H9 (cell line): ENCODE measurements at regions not wholly inside any gene's neighbourhood (a gene's known extent, or its start where the extent isn't known, plus 50 kb on each side); places are given as distances from the start of the nearest gene placed in this dataset.

ENCODE experiments used
- DNase-seq: peaks from one replicate; pipeline ENCODE4 v3.0.0-alpha.2; 2017
- H2AFZ ChIP-seq: one replicate; pipeline ENCODE4 v1.6.1; 2013; ENCODE audit warnings: mild to moderate bottlenecking, low read length, control low read depth, moderate library complexity
- H2AK5ac ChIP-seq: 2 replicates; pipeline ENCODE4 v1.6.1; 2013; ENCODE audit warnings: low read length, control low read depth, mixed read lengths; ENCODE audit not compliant: insufficient read length
- H2BK120ac ChIP-seq: one replicate; pipeline ENCODE4 v1.6.1; 2013; ENCODE audit warnings: low read depth, mild to moderate bottlenecking, low read length, control low read depth, inconsistent platforms; ENCODE audit not compliant: poor library complexity, severe bottlenecking
- H2BK12ac ChIP-seq: 2 replicates; pipeline ENCODE4 v1.6.1; 2013; ENCODE audit warnings: low read length, control low read depth, mixed read lengths, low read depth; ENCODE audit not compliant: insufficient read length
- H2BK15ac ChIP-seq: 2 replicates; pipeline ENCODE4 v1.6.1; 2013; ENCODE audit warnings: low read depth, low read length, control low read depth
- H2BK20ac ChIP-seq: one replicate; pipeline ENCODE4 v1.6.1; 2013; ENCODE audit warnings: low read depth, mild to moderate bottlenecking, low read length, control low read depth, inconsistent platforms; ENCODE audit not compliant: poor library complexity, severe bottlenecking
- H2BK5ac ChIP-seq: 2 replicates; pipeline ENCODE4 v1.6.1; 2013; ENCODE audit warnings: low read length, control low read depth, mixed read lengths; ENCODE audit not compliant: insufficient read length
- H3K14ac ChIP-seq: 2 replicates; pipeline ENCODE4 v1.6.1; 2013; ENCODE audit warnings: low read length, control low read depth; ENCODE audit not compliant: insufficient read depth
- H3K18ac ChIP-seq: 2 replicates; pipeline ENCODE4 v1.6.1; 2013; ENCODE audit warnings: low read depth, mild to moderate bottlenecking, mixed read lengths, low read length, control low read depth; ENCODE audit not compliant: insufficient read length
- H3K23ac ChIP-seq: 2 replicates; pipeline ENCODE4 v1.6.1; 2013; ENCODE audit warnings: low read length, control low read depth, mixed read lengths, low read depth; ENCODE audit not compliant: insufficient read length
- H3K23me2 ChIP-seq: 2 replicates; pipeline ENCODE4 v1.6.1; 2013; ENCODE audit warnings: low read depth, mild to moderate bottlenecking, mixed read lengths, low read length, control low read depth; ENCODE audit not compliant: insufficient read length, poor library complexity, severe bottlenecking
- H3K27ac ChIP-seq: 2 replicates; pipeline ENCODE4 v1.5.1; 2013; ENCODE audit warnings: low read length, control low read depth, mixed read lengths, low read depth; ENCODE audit not compliant: insufficient read length
- H3K27me3 ChIP-seq: 2 replicates; pipeline ENCODE4 v1.6.1; 2013; ENCODE audit warnings: low read length, control low read depth, inconsistent platforms; ENCODE audit not compliant: insufficient read depth
- H3K4ac ChIP-seq: 2 replicates; pipeline ENCODE4 v1.6.1; 2013; ENCODE audit warnings: low read depth, mild to moderate bottlenecking, control low read depth, inconsistent platforms, low read length, moderate library complexity
- H3K4me1 ChIP-seq: 2 replicates; pipeline ENCODE4 v1.6.1; 2013; ENCODE audit warnings: low read length, control low read depth, inconsistent platforms; ENCODE audit not compliant: insufficient read depth
- H3K4me2 ChIP-seq: 2 replicates; pipeline ENCODE4 v1.6.1; 2013; ENCODE audit warnings: low read length, control low read depth, mixed read lengths; ENCODE audit not compliant: insufficient read length, insufficient read depth
- H3K56ac ChIP-seq: 2 replicates; pipeline ENCODE4 v1.6.1; 2013; ENCODE audit warnings: low read depth, mild to moderate bottlenecking, mixed read lengths, low read length, control low read depth; ENCODE audit not compliant: insufficient read length
- H3K79me1 ChIP-seq: 2 replicates; pipeline ENCODE4 v1.6.1; 2013; ENCODE audit warnings: low read depth, mild to moderate bottlenecking, moderate library complexity, low read length, control low read depth, inconsistent platforms; ENCODE audit not compliant: insufficient read depth, poor library complexity, severe bottlenecking
- H3K79me2 ChIP-seq: 2 replicates; pipeline ENCODE4 v1.6.1; 2013; ENCODE audit warnings: low read length, control low read depth, inconsistent platforms; ENCODE audit not compliant: insufficient read depth
- H3K9ac ChIP-seq: 2 replicates; pipeline ENCODE4 v1.6.1; 2013; ENCODE audit warnings: low read length, control low read depth, mixed read lengths; ENCODE audit not compliant: insufficient read length; ENCODE audit errors: extremely low read depth
- H3K9me3 ChIP-seq: one replicate; pipeline ENCODE4 v1.6.1; 2013; ENCODE audit warnings: low read depth, low read length, inconsistent platforms; ENCODE audit not compliant: control insufficient read depth
- H3T11ph ChIP-seq: one replicate; pipeline ENCODE4 v1.6.1; 2013; ENCODE audit warnings: mild to moderate bottlenecking, low read length, control low read depth, inconsistent platforms
- H4K20me1 ChIP-seq: one replicate; pipeline ENCODE4 v1.6.1; 2013; ENCODE audit not compliant: control insufficient read depth, insufficient read length, insufficient read depth
- H4K5ac ChIP-seq: 2 replicates; pipeline ENCODE4 v1.6.1; 2013; ENCODE audit warnings: low read depth, mild to moderate bottlenecking, mixed read lengths, low read length, control low read depth; ENCODE audit not compliant: insufficient read length
- H4K8ac ChIP-seq: replicated peaks from 2 replicates; pipeline ENCODE4 v1.6.1; 2013; ENCODE audit warnings: low read length, control low read depth, mixed read lengths, low read depth; ENCODE audit not compliant: insufficient read length
- H4K91ac ChIP-seq: 2 replicates; pipeline ENCODE4 v1.6.1; 2013; ENCODE audit warnings: low read depth, mild to moderate bottlenecking, moderate library complexity, mixed read lengths, low read length, control low read depth; ENCODE audit not compliant: insufficient read length
- H3K27ac Mint-ChIP-seq, 3 experiments: 2 replicates in 2 of 3; 3 replicates in 1 of 3; pipeline ENCODE4 v1.8.0; 2020 to 2021; ENCODE audit warnings: mixed read lengths in 3 of 3, mild to moderate bottlenecking in 1 of 3, moderate library complexity in 1 of 3
- H3K27me3 Mint-ChIP-seq: 2 replicates; pipeline ENCODE4 v1.8.0; 2021; ENCODE audit warnings: low read depth, mild to moderate bottlenecking, moderate library complexity, mixed read lengths
- H3K36me3 Mint-ChIP-seq, 3 experiments: 2 replicates in 2 of 3; 3 replicates in 1 of 3; pipeline ENCODE4 v1.8.0; 2020 to 2021; ENCODE audit warnings: low read depth in 3 of 3, mixed read lengths in 3 of 3; ENCODE audit not compliant: insufficient read depth in 1 of 3
- H3K4me1 Mint-ChIP-seq, 2 experiments: 2 replicates each; pipeline ENCODE4 v1.8.0; 2020; ENCODE audit warnings: mixed read lengths in 2 of 2
- H3K4me3 Mint-ChIP-seq, 2 experiments: 2 replicates in 1 of 2; 3 replicates in 1 of 2; pipeline ENCODE4 v1.8.0; 2020 to 2021; ENCODE audit warnings: mild to moderate bottlenecking in 2 of 2, mixed read lengths in 2 of 2, moderate library complexity in 1 of 2
- H3K9me3 Mint-ChIP-seq, 2 experiments: 2 replicates in 1 of 2; 3 replicates in 1 of 2; pipeline ENCODE4 v1.8.0; 2020; ENCODE audit warnings: mild to moderate bottlenecking in 2 of 2, mixed read lengths in 2 of 2, moderate library complexity in 1 of 2
- CTCF ChIP-seq: fragments of 200-600 bp; sonication (generic); conservative IDR thresholded peaks from 3 replicates; pipeline ENCODE4 v1.8.0; 2021; ENCODE audit warnings: antibody characterized with exemption, mild to moderate bottlenecking
- WGBS: extraction: QIAGEN DNeasy Blood & Tissue Kit; methylation state at CpG from one replicate; pipeline ENCODE4 v1.1.7; 2013; ENCODE audit warnings: missing lambda C conversion rate, low lambda C conversion rate, mixed read lengths; ENCODE audit not compliant: insufficient read length; ENCODE audit errors: extremely low coverage; 5-methylcytosine and 5-hydroxymethylcytosine counted together

GRCh38 chr6:139572001-139572400, 197.6 kb upstream of the CITED2 start:
- H4K91ac ChIP-seq = no peak overlapping the region
- no peak overlapping the region for H2BK12ac ChIP-seq
- no peaks in the 10 kb centered on the region for H3K9me3 ChIP-seq
- no peak overlapping the region for H3T11ph ChIP-seq
- H3K4me3 Mint-ChIP-seq = no peak overlapping the region
- H3K18ac ChIP-seq = no peak overlapping the region
- no peaks in the 10 kb centered on the region; a peak in 2 of 5 replicates for H3K9me3 Mint-ChIP-seq
- H4K20me1 ChIP-seq = no peaks in the 10 kb centered on the region
- H3K79me2 ChIP-seq = no peaks in the 10 kb centered on the region
- H2BK5ac ChIP-seq = no peak overlapping the region
- no peak overlapping the region for H3K14ac ChIP-seq
- H3K4me1 ChIP-seq = no peaks in the 10 kb centered on the region
- no peak overlapping the region for H3K4ac ChIP-seq
- H2AK5ac ChIP-seq = no peak overlapping the region
- no peak overlapping the region for H2BK120ac ChIP-seq
- H3K27me3 Mint-ChIP-seq = no peaks in the 10 kb centered on the region
- peaks cover 0 to 3% (median 0%) of the 10 kb centered on the region in 3 experiments; a peak in 1 of 7 replicates for H3K36me3 Mint-ChIP-seq
- no peak for DNase-seq
- WGBS = no CpG with 5 or more reads among the region's 1 CpG
- no peak overlapping the region for H3K27ac ChIP-seq
- H2BK20ac ChIP-seq = no peak overlapping the region
- no peak overlapping the region for H3K9ac ChIP-seq
- H3K4me2 ChIP-seq = no peak overlapping the region
- no peak overlapping the region for H2AFZ ChIP-seq
- H3K56ac ChIP-seq = no peak overlapping the region
- no peak overlapping the region for H2BK15ac ChIP-seq
- H3K27me3 ChIP-seq = no peaks in the 10 kb centered on the region
- H3K23ac ChIP-seq = no peak overlapping the region
- TF ChIP-seq CTCF = no peak
- no peak overlapping the region for H3K27ac Mint-ChIP-seq
- H3K4me1 Mint-ChIP-seq = peaks cover 0 to 4% of the 10 kb centered on the region in 2 experiments; a peak in 1 of 4 replicates
- no peak overlapping the region for H4K5ac ChIP-seq
- H4K8ac ChIP-seq = no peak overlapping the region
- no peaks in the 10 kb centered on the region for H3K23me2 ChIP-seq
- no peaks in the 10 kb centered on the region for H3K79me1 ChIP-seq
